Adrenal gland (tissue), 9 donors: ENCODE measurements at regions not wholly inside any gene's neighbourhood (a gene's known extent, or its start where the extent isn't known, plus 50 kb on each side); places are given as distances from the start of the nearest gene placed in this dataset.

Experiments
- DNase-seq, 7 donors: peaks; one replicate each; pipeline ENCODE4 v3.0.0-alpha.2; 2019 to 2020
- H3K27ac ChIP-seq, 5 donors: fragments of 200-600 bp; sonication (generic) in 4 of 5; 1 replicate in 3 of 5; 2 replicates in 2 of 5; pipeline versions ENCODE4 v1.5.1 to v1.8.0; 2016 to 2020; ENCODE audit warnings: mild to moderate bottlenecking in 1 of 5
- H3K27me3 ChIP-seq: fragments of 200-600 bp; 2 replicates; pipeline ENCODE4 v1.8.0; 2021
- H3K36me3 ChIP-seq, 2 donors: fragments of 200-600 bp; replicated peaks in 1 of 2; 1 replicate in 1 of 2; 2 replicates in 1 of 2; pipeline versions ENCODE4 v1.5.1 to v1.8.0; 2018 to 2022
- H3K4me1 ChIP-seq, 2 donors: fragments of 200-600 bp; replicated peaks in 1 of 2; 1 replicate in 1 of 2; 2 replicates in 1 of 2; pipeline versions ENCODE4 v1.5.1 to v1.8.0; 2018 to 2021
- H3K4me3 ChIP-seq, 4 donors: fragments of 200-600 bp; sonication (generic) in 3 of 4; one replicate each; pipeline ENCODE4 v1.5.1; 2016 to 2018
- H3K9me3 ChIP-seq, 3 donors: fragments of 200-600 bp; sonication (generic) in 1 of 3; replicated peaks in 1 of 3; 1 replicate in 2 of 3; 2 replicates in 1 of 3; pipeline versions ENCODE4 v1.5.1 to v1.8.0; 2016 to 2021
- POLR2A ChIP-seq, 2 donors: fragments of 450-650 bp; IDR thresholded peaks; one replicate each; pipeline ENCODE4 v1.6.1; 2017; ENCODE audit warnings: antibody characterized with exemption in 2 of 2, mild to moderate bottlenecking in 2 of 2, moderate library complexity in 1 of 2
- WGBS, 4 donors: extraction: QIAGEN DNeasy Blood & Tissue Kit in 2 of 4; methylation state at CpG; one replicate each; pipeline versions ENCODE4 v1.1.5 to v1.1.7; 2013 to 2017; 5-methylcytosine and 5-hydroxymethylcytosine counted together
- intact Hi-C, 2 donors: fragments of 100-400 bp; cut with DNase I; formaldehyde crosslinking; loops; one replicate each; pipeline versions ENCODE4 v1.14.1 to v1.15.0; 2022 to 2023
- TF ChIP-seq, protein P1 (sequence below), 6 experiments: fragments of 450-650 bp in 4 of 6; fragments of 200-600 bp in 2 of 6; sonication (generic) in 1 of 6; IDR thresholded peaks; 1 replicate in 5 of 6; 2 replicates in 1 of 6; pipeline versions ENCODE4 v1.5.1 to v1.8.0; 2016 to 2021; ENCODE audit warnings: antibody characterized with exemption in 6 of 6, mild to moderate bottlenecking in 2 of 6, moderate library complexity in 1 of 6
- donor health status: healthy with polysubstance abuse.
- donor health status: Bipolar disorder and iron deficiency.
- donor health status: DM: yes; HTN: yes; CAD: no.
- donor health status: DM: no; HTN: no; CAD: no.
- donor health status: DM: no; HTN: no; CAD: no.

DNA sequence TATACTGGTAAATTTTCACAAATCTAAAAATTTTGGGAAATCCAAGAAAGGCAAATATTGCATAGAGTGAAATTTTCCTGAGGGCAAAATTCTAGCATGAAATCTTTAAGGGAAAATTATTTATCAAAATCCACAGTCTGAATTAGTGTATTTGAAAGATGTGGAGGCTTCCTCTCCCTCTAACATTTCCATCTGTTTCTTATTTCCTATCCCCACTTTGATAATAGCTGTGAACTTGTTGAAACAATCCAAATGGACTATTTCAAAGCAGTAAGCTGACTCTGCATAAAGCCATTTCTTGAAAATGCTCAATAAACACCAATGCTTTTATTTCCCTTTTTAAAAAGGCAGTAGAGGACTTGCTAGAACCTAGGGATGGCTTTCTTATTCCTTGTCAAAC lies 107.3 kb upstream of the PABPC4L start:
- no peaks in the 10 kb centered on the region for H3K36me3 ChIP-seq
- no peak overlapping the region for H3K27ac ChIP-seq
- no peaks in the 10 kb centered on the region for H3K4me1 ChIP-seq
- TF ChIP-seq POLR2A (IDR thresholded peaks at IDR 0.05) = no peak
- H3K27me3 ChIP-seq = no peaks in the 10 kb centered on the region
- no peak for DNase-seq
- H3K9me3 ChIP-seq = no peaks in the 10 kb centered on the region
- intact Hi-C loops = no loop called here
- H3K4me3 ChIP-seq = no peak overlapping the region

DNA sequence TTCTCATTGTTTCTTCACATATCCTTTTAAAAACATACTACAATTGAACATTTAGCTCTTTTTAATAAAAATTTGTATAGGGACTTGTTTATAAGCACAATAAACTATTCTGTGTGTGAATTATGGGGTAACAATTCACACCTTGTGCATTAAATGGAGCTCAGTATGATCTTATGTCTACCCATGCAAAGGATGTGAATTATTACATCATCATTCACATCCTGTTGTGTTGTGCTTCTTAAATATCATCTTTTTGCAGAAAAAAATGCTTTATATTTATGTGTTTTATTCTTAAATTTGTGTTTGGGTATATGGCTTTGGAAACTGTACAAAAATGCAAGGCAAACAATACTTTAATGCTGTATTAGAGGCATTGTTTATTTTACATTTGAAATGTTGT lies 96.7 kb upstream of the PABPC4L start:
- no peak for DNase-seq
- Histone ChIP-seq H3K36me3 (no peaks in the 10 kb centered on the region), H3K4me1 (no peaks in the 10 kb centered on the region), H3K4me3 (no peak overlapping the region), H3K27me3 (no peaks in the 10 kb centered on the region), H3K9me3 (no peaks in the 10 kb centered on the region), H3K27ac (no peak overlapping the region)
- TF ChIP-seq, protein P1, sequence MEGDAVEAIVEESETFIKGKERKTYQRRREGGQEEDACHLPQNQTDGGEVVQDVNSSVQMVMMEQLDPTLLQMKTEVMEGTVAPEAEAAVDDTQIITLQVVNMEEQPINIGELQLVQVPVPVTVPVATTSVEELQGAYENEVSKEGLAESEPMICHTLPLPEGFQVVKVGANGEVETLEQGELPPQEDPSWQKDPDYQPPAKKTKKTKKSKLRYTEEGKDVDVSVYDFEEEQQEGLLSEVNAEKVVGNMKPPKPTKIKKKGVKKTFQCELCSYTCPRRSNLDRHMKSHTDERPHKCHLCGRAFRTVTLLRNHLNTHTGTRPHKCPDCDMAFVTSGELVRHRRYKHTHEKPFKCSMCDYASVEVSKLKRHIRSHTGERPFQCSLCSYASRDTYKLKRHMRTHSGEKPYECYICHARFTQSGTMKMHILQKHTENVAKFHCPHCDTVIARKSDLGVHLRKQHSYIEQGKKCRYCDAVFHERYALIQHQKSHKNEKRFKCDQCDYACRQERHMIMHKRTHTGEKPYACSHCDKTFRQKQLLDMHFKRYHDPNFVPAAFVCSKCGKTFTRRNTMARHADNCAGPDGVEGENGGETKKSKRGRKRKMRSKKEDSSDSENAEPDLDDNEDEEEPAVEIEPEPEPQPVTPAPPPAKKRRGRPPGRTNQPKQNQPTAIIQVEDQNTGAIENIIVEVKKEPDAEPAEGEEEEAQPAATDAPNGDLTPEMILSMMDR (IDR thresholded peaks at IDR 0.05) = no peak
- no peak for TF ChIP-seq POLR2A (IDR thresholded peaks at IDR 0.05)
- intact Hi-C loops = no loop called here

DNA sequence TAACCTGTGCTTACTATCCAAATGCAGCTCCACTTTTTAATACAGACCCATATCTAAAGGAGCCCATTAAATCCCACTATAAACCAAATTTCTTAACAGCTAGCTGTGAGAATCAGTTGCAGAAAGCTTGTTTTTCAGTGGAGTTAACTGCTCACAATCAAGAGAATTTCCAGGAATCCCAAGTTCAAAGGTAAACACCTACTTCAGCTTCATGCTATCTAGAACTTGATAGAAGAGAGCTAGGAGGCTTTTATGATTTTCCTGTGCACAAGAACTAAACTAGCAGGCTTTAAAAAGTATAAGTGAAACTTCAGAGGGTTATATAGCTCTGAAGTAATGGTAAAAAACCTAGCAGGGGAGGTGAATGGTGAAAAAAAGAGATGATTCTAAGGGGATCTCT lies 96.2 kb upstream of the PABPC4L start:
- no peaks in the 10 kb centered on the region for H3K36me3 ChIP-seq
- intact Hi-C loops = no loop called here
- H3K27ac ChIP-seq = no peak overlapping the region
- DNase-seq = no peak
- TF ChIP-seq, protein P1 (IDR thresholded peaks at IDR 0.05) = no peak
- no peak for TF ChIP-seq POLR2A (IDR thresholded peaks at IDR 0.05)
- H3K9me3 ChIP-seq = no peaks in the 10 kb centered on the region
- H3K27me3 ChIP-seq = no peaks in the 10 kb centered on the region
- H3K4me1 ChIP-seq = no peaks in the 10 kb centered on the region
- no peak overlapping the region for H3K4me3 ChIP-seq

DNA sequence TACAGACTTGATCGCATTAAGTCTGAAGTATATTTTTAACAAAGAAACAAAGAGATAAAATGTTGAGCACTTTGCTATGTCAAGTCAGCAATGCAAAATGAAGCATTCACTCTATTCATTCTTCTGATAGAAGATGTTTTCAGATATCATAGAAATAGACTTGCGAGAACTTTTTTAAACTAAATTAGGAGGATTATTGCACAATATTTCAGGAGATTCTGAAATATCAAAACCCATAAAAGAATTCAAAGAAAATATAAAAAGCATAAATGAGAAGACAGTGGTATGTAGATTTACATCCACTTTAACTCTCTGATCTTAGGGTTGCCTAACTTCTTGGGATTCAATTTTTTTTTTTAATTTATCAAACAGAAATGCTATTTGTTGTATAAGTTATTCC lies 81.1 kb upstream of the PABPC4L start:
- no peak for DNase-seq
- peaks cover 0 to 5% (median 0%) of the 10 kb centered on the region in 3 donors for H3K9me3 ChIP-seq
- H3K4me3 ChIP-seq = no peak overlapping the region
- no peaks in the 10 kb centered on the region for H3K4me1 ChIP-seq
- intact Hi-C loops = no loop called here
- H3K27ac ChIP-seq = no peak overlapping the region
- H3K27me3 ChIP-seq = no peaks in the 10 kb centered on the region
- no peaks in the 10 kb centered on the region for H3K36me3 ChIP-seq
- 83 to 88% (median 87%) methylated on average over 2 of the region's 2 CpGs for WGBS, 4 donors
- TF ChIP-seq POLR2A (IDR thresholded peaks at IDR 0.05) = no peak
- TF ChIP-seq, protein P1 (IDR thresholded peaks at IDR 0.05) = no peak

DNA sequence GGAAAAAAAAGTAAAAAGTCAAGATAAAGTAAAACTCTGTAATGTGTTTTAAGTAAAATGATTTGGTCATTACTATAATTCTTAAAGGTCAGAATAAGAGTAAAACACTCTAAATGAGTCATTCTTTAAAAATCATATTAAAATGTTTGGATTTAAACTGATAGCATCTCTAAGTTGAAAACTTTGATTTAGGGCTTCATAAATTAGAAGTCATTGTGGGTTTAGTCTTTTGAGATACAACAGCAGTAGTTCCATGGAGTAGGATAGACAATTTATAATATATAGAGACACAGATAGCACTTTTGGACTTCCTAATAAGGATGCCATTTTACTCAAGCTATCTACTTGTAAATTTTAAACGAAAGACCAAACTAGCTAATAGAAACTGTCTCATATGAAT lies 77.1 kb upstream of the PABPC4L start:
- WGBS, 4 donors = 28 to 51% (median 34%) methylated on average over 1 of the region's 1 CpG

More for the DNA sequence above, 77.1 kb upstream of the PABPC4L start:
- no peaks in the 10 kb centered on the region for H3K4me1 ChIP-seq
- no peak overlapping the region for H3K27ac ChIP-seq
- no peak overlapping the region for H3K4me3 ChIP-seq
- DNase-seq = no peak
- intact Hi-C loops = no loop called here
- no peaks in the 10 kb centered on the region for H3K27me3 ChIP-seq
- no peak for TF ChIP-seq POLR2A (IDR thresholded peaks at IDR 0.05)
- TF ChIP-seq, protein P1 (IDR thresholded peaks at IDR 0.05) = no peak
- H3K36me3 ChIP-seq = no peaks in the 10 kb centered on the region
- H3K9me3 ChIP-seq = peaks cover 0 to 5% (median 0%) of the 10 kb centered on the region in 3 donors
